ENCODE measurements at regions not wholly inside any gene's neighbourhood (a gene's known extent, or its start where the extent isn't known, plus 50 kb on each side); places are given as distances from the start of the nearest gene placed in this dataset.
"Not testable (repeated sequence)": the region's sequence is repeated elsewhere in the genome, so short reads cannot be mapped to it uniquely, and the experiment has no call there.

DNA sequence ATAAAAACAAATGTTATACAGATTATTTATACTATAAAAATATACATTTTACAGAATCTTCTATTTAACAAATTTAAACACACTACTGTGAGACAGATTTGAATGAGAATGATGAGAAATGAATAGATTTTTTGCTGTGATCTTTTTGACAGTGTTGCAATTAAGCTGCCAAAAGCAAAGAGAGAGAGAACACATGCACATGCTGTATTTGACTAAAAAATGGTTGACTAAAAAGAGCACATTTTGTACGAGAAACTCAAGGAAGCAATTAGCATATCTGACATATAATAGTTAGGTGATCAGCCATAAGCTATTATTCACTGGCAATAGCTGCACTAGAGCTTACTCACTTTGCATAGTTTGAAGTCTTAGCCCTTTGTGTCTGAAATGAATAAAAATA is 115.8 kb downstream of the SYT10 start:
- DNase-seq (ENCODE audit: low read depth): no peak

DNA sequence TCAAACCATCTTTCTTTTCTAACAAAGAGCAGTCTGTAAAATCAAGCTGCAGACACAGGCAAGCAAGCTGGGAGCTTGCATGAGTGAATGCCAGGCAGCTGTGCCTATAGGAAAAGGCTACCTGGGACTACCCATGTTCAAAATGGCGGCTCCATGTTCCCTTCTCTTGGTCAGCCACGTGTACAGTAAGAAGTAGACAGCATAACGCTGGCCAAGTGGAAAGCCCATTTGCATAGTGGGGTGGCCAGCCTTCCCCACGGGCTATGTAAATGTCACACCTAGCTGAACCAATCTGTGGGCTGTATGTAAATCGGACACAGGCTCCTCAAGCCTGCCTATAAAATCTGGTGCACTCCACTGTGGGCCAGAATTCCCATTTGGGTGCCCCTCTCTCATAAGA is 117.1 kb downstream of the SYT10 start:
- DNase-seq (ENCODE audit: low read depth): no peak

DNA sequence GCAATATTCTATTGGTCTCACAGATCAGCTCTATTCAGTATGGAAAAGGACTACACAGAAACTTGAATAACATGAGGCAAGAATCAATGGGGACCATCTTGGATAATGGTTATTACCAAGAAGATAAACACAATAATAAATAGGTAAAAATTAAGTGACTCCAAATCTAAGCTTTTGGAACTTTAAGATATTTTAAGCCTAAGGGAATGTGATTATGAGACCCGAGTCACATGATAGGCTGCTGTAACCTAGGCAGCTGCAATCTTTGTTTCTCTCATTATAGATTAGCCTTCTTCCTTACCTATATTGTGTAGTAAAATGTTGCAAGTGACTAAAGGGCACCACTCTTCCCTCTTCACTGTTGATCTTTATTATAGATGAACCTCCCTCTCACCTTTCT is 121.9 kb downstream of the SYT10 start:
- DNase-seq (ENCODE audit: low read depth): no peak

DNA sequence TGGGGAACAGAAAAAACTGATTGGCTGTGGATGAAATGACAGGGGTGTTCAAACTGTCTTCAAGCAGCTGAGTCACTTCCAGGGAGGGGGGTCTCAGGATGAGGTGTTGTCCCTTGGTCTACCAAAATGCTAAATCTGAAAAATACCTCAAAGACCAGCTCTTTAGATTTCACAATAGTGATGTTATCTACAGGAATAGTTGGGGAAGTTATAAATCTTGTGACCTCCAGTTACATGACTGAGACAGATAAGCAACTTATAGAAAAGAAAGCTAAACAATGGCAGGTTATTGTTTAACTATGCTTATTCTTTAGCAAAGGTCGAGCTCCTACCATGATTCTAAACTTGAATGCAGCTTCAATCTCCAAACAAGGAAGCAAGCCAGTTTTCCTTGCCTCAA is 125.4 kb downstream of the SYT10 start:
- DNase-seq (ENCODE audit: low read depth): no peak

DNA sequence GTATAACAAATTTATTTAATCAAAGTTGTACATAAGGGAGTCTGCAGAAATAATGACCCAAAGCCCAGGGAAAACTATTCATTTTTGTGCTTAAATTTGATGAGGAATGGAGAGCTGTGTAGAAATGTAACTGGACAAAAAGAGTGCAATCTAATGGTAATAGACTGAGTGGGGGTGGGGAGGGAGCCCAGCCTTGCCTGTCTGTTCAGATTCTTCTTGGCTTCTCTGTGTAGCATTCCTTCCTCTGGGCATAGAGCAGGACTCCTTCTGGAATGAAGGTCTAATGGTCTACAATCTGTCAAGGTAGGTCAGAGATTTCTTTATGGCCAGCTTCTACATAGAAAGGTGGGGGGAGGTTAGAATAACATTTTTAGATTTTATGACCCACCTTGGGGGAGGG is 126.1 kb downstream of the SYT10 start:
- no peak for DNase-seq (ENCODE audit: low read depth)

DNA sequence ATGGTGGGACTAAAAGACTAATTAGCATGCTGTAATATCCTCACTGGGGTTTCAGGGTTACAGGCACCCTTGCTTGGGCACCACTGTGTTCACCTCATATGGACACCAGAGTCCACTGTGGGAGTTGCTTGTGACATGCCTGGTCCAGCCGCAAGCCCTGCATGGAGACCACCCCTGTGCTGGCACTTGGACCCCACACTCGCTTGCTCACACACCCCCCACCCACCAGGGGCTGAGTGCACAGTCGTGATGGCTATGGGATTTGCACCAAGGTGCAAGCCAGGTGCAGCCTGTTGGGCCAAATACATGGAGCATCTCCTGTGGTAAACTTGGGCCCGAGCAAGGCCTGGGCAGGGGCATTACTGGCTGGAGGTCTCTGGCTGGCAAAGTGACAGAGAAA is 129.1 kb downstream of the SYT10 start:
- no peak for DNase-seq (ENCODE audit: low read depth)

DNA sequence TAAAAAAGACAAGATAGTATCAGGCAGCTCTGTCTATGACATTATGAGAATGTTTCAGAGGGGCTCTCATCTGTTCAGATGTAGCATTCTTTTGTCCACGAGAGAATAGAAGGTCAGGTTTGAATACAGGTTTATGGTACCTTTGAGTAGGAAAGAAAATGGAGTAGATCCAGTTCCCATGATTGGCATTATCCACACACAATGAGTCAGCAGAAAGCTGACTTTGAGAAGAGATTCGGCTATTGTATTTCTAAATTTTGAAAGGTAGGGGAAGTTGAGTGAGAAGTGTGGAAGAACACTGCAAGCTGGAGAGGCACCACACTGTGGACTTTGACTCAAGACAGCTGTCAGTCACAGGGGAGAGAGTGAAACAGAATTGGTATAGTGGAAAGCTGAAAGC is 135.4 kb downstream of the SYT10 start:
- no peak for DNase-seq (ENCODE audit: low read depth)

DNA sequence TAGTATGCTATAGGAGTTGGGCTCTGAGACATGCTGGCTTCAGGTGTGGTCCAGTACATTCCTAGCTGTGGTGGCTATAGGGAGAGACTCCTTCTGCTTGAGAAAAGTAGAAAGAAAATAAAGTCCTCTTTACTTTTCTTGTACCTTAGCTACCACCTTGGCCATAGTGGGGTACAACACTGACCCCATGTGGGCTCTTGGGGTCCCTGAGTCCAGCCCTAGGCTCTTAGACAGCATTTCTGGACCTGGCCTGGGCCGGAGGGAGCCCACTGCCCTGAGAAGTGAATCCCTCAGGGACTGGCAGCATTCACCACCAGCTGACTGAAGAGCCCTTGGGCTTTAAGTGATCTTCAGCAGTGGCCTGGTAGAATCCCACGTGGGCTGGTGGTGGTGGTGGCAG is 143.1 kb downstream of the SYT10 start:
- no peak for DNase-seq (ENCODE audit: low read depth)

DNA sequence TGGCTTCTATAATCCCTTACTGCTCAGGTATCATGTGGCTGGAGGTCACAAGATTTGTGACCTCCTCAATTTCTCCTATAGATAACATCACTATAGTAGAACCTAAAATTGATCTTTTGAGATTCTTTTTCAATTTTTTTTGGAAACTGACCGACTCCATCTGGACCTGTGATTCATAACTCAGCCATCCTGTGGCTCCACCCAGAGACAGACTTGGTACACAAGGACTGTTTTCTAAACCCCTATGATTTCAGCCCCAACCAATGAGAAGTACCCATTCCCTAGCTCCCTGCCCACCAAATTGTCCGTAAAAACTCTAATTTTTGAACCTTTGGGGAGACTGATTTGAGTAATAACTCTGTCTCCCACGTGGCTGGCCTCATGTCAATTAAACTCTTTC is 148.9 kb downstream of the SYT10 start:
- DNase-seq (ENCODE audit: low read depth): no peak

DNA sequence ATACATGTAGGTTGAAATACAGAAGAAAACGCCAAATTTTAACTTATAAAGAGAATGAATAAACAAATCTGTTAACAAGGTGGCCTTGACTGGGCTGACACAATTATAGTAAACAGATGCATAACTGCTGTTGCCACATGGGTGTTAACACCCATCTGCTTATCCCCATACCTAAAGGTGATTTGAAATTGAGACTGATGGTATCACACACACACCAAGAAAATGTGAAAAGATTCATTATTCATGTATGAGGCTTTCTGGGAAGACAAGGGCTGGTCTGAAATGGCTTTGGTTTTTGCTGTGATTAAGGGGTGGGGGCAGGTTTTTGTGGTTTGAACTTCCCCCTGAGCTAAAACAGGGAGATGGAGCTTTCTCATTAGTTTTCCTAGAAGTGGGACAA is 156.6 kb downstream of the SYT10 start:
- no peak for DNase-seq (ENCODE audit: low read depth)

DNA sequence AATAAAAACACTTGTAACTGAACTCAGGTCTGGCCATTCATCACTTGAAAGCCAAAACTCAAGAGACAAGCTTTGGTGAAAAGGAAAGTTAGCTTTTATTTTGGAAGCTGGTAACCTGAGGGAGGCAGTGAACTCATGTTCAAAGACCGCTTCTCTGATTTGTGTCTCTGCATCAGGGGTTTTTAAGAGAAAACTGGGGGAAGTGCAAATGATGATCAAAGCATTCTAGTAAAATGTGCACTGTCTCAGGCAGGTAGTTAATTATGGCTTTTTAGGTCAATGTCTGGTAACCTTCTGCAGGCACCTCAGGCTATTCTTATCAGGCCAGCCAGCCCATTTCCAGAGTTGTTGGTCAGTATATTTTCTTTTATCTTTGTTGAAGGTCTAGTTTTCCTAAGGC is 162.2 kb downstream of the SYT10 start:
- no peak for DNase-seq (ENCODE audit: low read depth)

DNA sequence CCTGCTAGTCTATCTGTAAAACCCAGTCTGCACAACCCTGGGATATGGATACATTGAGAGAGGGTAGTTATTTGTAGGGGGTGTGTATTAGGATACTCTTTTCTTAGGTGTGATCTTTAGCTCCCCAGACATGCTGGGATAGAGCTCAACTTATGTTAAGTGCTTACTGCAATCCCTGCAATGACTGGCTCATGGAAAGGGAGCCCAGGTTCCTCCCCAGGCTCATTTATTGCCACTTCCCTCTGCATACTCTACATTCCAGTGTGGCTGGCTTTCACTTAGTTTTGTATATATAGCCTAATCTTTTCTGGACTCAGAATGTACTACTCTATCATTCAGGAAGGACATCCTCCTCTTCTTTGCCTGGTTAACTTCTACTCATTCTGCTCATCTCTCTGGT is 172.0 kb downstream of the SYT10 start:
- DNase-seq (ENCODE audit: low read depth): no peak

DNA sequence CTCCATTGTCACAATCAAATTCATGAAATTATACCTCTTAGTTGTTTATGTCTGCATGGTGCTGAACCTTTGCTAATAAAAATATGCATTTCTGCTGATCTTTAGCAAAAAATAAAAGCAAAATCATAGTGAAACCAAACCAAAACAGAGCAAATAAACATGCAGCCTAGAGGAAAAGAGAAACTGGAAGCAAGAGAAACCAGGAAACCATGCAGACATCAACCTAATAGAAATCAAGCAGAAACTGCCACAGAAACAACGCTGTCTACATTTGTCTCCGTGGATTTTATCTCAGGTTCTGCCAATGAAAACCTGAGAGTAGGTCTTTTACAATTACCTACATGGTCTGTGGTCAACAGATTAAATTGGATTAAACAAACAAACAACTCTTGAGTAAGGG is 173.7 kb downstream of the SYT10 start:
- no peak for DNase-seq (ENCODE audit: low read depth)

DNA sequence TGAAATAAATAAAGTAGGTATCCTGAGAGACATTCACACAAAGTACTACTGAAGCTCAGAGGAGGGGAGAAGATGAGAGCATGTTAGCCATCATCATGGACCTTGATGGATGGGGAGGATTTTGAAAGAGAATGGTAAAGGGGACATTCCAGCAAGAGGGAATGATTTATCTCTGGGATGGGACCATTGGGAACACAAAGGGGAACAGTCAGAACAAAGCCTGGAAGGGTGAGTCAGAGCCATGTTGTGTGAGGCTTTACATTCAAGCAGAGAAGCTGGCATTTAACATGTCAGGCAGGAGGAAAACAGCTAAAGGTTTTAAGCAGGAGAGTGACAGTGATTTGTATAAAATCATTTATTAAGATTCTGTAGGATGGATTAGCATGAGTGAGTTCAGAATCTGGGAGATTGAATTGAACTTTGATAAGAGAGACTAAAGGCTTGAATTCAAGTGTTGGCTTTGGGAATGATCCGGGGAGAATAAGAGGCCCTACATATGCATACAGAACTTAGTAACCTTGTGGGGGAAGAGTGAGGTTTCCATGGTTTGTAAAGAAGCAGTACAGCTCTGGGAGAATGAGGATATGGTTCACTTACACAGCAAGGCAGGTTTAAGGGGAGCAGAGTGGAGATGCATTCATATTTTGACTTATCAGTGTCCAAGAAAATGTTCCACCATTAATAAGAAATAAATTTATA is 174.4 kb downstream of the SYT10 start:
- DNase-seq (ENCODE audit: low read depth): no peak

DNA sequence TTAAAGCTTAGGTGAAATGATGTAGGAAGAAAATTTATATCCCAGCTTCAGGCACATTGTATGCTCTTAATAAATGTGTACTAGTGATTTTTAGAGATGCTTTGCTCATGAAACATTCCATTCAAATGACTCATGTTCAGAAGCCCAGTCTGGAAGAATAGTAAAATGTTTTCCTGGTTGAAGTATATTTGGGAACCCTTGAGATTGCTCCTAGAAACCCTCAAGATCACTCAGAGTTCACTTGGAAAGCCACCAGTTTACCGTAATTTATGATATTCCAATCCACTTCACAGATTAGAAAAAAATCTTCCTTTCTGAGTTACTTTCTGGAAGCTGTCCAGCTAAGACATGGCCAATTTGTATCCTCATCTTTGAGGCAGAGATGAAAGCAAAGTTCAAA is 186.4 kb downstream of the SYT10 start:
- DNase-seq (ENCODE audit: low read depth): peak; percentile 1

DNA sequence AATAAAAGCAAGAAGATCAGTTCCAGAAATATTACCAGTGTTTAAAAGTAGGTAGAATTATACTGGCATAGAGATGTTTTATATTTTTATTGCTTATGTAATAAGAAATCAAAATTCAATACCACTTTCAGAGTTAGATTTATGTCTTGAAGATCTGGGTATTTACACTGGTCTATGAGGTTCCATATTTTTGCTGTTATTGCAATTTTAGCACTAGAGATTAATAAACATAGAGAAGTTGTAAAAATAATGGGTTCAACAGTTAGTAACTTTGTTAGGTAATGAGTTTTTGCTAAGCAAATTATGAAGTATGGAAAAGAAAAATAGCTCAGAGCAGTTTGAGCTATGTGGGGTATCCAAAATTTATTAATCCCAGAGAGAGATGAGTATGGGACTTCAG is 188.1 kb downstream of the SYT10 start:
- no peak for DNase-seq (ENCODE audit: low read depth)

DNA sequence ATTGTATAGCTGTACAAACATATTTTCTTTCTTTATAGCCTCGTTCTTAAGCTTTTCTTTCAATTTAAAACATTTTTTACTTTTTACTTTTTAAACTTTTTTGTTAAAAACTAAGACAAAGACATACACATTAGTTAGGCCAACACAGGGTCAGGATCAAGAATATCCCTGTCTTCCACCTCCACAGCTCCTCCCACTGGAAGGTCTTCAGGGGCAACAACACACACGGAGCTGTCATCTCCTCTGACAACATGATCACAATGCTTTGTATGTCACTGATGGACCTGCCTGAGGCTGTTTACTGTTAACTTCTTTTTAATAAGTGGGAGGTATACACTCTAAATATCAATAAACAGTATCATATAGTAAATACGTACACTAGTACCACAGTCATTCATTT is 191.3 kb downstream of the SYT10 start:
- no peak for DNase-seq (ENCODE audit: low read depth)

DNA sequence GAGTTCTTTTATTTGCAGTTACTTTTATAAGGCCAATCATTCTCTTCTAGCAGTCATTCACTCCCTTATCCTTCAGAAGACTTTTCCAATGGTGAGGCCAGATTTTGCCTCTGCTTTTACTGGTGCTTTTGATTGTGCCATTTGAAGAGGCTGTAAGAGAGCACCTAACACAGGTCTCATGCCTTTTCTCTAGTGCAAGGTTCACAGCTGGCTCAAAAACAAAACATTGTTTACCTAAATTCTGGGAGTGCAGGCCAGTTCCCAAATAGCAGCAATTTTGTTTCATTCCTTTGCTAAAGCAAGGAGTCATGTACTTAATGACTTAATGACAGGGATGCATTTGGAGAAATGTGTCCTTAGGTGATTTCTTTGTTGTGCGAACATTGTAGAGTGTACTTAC is 192.0 kb downstream of the SYT10 start:
- DNase-seq (ENCODE audit: low read depth): no peak

DNA sequence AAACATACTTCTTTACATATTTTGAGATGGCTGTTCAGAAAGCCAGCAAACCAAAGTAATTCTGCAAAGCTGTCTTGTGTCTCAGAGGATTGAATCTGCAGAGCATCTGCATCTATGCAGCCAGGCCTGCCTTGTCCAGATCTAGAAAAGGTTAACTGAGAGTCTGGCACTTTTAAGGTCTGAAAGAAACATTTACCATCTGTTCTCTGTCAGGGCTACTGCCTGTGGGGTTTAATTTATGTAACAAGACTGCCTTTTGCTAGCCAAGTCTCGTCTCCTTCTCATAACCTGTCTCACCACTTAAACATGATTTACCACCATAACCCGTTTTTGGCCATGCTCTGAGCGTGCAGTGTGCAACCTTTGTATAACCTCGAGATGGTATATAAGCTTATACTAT is 194.2 kb downstream of the SYT10 start:
- no peak for DNase-seq (ENCODE audit: low read depth)

DNA sequence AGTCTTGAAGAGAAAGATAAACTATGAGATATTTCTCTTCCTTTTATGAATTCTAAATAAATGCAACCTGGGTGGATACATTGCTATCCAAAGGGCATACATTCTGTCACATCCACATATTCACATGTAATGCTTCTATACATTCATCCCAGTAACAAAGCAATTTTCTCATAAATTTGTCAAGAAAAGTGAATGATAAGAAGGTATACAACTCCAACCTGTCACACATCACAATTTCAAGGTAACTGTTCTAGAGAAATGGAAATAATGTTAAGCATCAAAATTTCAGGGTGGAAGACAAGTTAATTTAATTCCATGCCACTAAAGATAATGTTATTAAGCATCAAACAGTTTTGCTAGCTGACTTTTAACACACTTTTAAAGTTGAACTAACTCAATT is 212.9 kb downstream of the SYT10 start:
- no peak for DNase-seq (ENCODE audit: low read depth)

DNA sequence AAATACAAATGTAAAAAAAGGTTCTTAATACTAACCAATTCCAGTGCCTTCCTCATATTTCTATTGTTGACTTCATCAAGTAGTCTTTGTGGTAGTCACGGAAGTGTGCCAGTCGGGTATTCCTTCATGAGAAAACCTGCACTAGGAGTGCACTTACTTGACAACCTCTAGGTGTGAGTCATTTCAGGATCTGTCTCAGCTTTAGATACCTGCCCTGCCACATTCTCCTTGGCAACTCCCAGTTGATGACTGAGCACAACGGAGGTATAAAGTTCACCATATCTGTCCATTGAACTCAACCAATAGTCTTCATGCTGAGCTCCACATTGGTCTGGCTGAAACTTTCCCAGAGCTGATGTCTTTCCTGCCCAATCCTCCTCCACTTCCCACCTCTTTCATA is 215.7 kb downstream of the SYT10 start:
- DNase-seq (ENCODE audit: low read depth): no peak

DNA sequence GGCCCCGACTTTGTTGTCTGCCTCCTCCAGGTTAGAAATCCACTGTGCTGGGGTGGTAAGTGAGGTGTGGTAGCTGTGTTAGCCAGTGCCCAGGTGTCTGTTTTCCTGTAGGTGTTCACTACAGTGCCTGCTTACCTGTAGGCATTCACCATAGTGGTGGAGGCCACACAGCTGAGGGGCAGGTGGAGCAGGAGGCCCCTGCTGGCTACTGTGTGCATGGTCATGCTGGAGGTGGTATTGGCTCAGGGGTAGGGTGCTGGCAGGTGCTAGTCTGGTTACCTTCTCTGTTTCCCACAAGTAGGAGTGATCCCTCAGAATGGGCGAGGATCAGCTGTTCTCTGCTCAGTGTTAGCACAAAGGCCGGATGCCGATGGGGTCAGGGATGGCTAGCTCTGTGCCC is 217.3 kb downstream of the SYT10 start:
- no peak for DNase-seq (ENCODE audit: low read depth)

DNA sequence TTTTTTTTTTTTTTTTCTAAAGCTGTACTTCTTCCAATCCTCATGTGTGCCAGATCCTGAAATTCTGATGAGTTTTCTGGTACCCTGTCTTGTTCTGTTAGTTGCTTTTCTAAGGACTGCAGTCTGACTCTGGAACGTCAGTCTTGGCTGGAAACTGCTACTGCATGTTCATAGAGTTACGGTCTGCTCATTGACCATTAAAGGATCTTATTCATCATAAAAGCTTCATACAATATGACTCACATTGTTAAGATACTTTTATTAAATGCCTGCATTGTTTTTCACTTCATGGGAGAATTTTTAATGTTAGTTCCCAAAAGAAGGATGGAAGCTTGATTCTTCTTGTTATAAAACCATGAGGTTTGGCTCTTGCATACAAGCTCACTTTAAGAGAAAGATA is 233.6 kb downstream of the SYT10 start:
- no peak for DNase-seq (ENCODE audit: low read depth)

DNA sequence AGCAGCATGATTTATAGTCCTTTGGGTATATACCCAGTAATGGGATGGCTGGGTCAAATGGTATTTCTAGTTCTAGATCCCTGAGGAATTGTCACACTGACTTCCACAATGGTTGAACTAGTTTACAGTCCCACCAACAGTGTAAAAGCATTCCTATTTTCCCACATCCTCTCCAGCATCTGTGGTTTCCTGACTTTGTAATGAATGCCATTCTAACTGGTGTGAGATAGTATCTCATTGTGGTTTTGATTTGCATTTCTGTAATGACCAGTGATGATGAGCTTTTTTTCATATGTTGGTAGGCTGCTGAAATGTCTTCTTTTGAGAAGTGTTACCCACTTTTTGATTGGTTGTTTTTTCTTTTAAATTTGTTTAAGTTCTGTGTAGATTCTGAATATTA is 245.2 kb downstream of the SYT10 start:
- DNase-seq (ENCODE audit: low read depth): not testable (repeated sequence)

DNA sequence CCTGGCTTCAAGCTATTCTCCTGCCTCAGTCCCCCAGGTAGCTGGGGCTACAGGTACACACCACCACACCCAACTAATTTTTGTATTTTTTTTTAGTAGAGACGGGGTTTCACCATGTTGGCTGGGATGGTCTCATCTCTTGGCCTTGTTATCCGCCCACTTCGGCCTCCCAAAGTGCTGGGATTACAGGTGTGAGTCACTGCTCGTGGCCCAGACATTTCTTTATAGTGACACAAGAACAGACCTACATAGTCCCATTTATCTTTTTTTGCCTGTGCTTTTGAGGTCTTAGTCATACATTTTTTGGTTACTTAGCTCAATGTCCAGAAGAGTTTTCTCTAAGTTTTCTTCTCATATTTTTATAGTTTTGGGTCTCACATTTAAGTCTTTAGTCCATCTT is 247.4 kb downstream of the SYT10 start:
- no peak for DNase-seq (ENCODE audit: low read depth)
